GM12865 (cell line): ENCODE measurements at regions not wholly inside any gene's neighbourhood (a gene's known extent, or its start where the extent isn't known, plus 50 kb on each side); places are given as distances from the start of the nearest gene placed in this dataset.

ENCODE experiments used
- DNase-seq: peaks from one replicate; pipeline ENCODE4 v3.0.0; 2010; ENCODE audit warnings: low read depth
- H3K4me3 ChIP-seq: 2 replicates; pipeline ENCODE4 v1.5.1; 2011; ENCODE audit warnings: mild to moderate bottlenecking, low read depth, low read length, control low read depth
- CTCF ChIP-seq: IDR thresholded peaks from 2 replicates; pipeline ENCODE4 v1.5.1; 2011; ENCODE audit warnings: low read length, control low read depth, low read depth, inconsistent platforms; ENCODE audit not compliant: insufficient read depth; ENCODE audit errors: missing control alignments

GRCh38 chr13:104017317-104017716 lies 951.1 kb upstream of the SLC10A2 start:
- TF ChIP-seq CTCF: no peak
- no peak overlapping the region for H3K4me3 ChIP-seq

GRCh38 chr13:104015646-104016396 lies 949.6 kb upstream of the SLC10A2 start:
- DNase-seq: no peak
- TF ChIP-seq CTCF: no peak
- no peak overlapping the region for H3K4me3 ChIP-seq

More at GRCh38 chr13:104017317-104017716, 951.1 kb upstream of the SLC10A2 start:
- DNase-seq: no peak

DNA sequence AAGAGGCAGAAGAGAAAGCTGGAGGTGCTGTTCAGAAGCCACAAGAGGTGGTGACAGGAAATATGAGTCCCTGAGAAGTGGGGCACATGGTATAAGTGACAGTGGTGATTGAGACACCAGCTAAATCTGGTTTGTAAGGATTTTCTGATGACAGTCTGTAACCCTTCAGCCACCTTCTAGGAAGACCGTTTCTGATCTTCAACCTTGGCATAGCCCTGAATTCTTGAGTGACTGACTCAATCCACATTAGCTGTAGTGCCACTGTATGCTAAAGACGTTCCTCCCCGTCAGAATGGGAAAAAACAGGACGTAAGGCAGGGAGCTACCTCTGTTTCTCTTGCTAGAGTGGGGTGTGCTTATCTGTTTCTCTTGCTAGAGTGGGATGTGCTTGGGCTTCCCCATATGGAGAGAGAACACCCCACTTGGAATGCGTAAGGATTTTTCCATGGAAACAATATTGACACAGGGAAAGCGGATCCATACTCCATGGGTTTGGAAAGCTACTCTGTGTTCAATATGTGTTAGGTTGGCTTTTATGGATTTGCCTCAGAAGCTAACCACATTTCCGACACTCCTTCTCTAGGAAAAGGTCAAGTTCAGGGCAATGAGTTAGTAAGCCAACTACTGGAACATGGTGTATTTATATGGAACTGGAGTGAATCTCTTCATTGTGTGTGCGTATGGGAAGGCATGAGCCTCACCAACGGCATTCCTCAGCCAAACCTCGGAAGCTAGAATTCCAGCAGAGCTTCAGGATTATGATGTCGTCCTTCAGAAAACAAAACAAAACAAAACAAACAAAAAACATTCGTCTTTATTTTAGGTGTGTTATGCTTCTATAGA lies 948.8 kb upstream of the SLC10A2 start:
- TF ChIP-seq CTCF: no peak
- no peak overlapping the region for H3K4me3 ChIP-seq
- DNase-seq: no peak

- no peak for TF ChIP-seq CTCF
- DNase-seq: no peak
- no peak overlapping the region for H3K4me3 ChIP-seq
Observed at GRCh38 chr13:104011505-104012241, 945.5 kb upstream of the SLC10A2 start.

GRCh38 chr13:104008541-104009435 lies 942.6 kb upstream of the SLC10A2 start:
- no peak for DNase-seq
- no peak overlapping the region for H3K4me3 ChIP-seq
- TF ChIP-seq CTCF: no peak

GRCh38 chr13:104008075-104008474 lies 941.9 kb upstream of the SLC10A2 start:
- no peak for TF ChIP-seq CTCF
- no peak for DNase-seq

More at GRCh38 chr13:104008075-104008474, 941.9 kb upstream of the SLC10A2 start:
- no peak overlapping the region for H3K4me3 ChIP-seq
